Esophagus squamous epithelium (tissue), 5 donors: ENCODE measurements at regions not wholly inside any gene's neighbourhood (a gene's known extent, or its start where the extent isn't known, plus 50 kb on each side); places are given as distances from the start of the nearest gene placed in this dataset.

ENCODE experiments used
- DNase-seq: peaks from one replicate; lab custom pipeline; 2025; lab: John Stamatoyannopoulos, UW
- H3K27ac ChIP-seq, 4 donors: fragments of 200-600 bp; sonication (generic); one replicate each; pipeline ENCODE4 v1.5.1; 2016 to 2019; ENCODE audit warnings: mild to moderate bottlenecking in 1 of 4
- H3K27me3 ChIP-seq, 4 donors: fragments of 200-600 bp; sonication (generic); 1 replicate in 3 of 4; 2 replicates in 1 of 4; pipeline versions ENCODE4 v1.5.1 to v1.6.0; 2017 to 2021; ENCODE audit warnings: antibody characterized with exemption in 1 of 4
- H3K36me3 ChIP-seq, 3 donors: fragments of 200-600 bp; sonication (generic); one replicate each; pipeline ENCODE4 v1.5.1; 2016 to 2019
- H3K4me1 ChIP-seq, 3 donors: fragments of 200-600 bp; sonication (generic); one replicate each; pipeline ENCODE4 v1.5.1; 2017 to 2019
- H3K4me3 ChIP-seq, 4 donors: fragments of 200-600 bp; sonication (generic); 1 replicate in 3 of 4; 2 replicates in 1 of 4; pipeline ENCODE4 v1.5.1; 2016 to 2019; ENCODE audit warnings: mild to moderate bottlenecking in 2 of 4, moderate library complexity in 1 of 4
- H3K9me3 ChIP-seq, 3 donors: fragments of 200-600 bp; sonication (generic); one replicate each; pipeline ENCODE4 v1.5.1; 2016 to 2019
- POLR2A ChIP-seq, 4 donors: fragments of 450-650 bp; IDR thresholded peaks; one replicate each; pipeline ENCODE4 v1.6.1; 2017; ENCODE audit warnings: antibody characterized with exemption in 4 of 4, mild to moderate bottlenecking in 4 of 4, moderate library complexity in 3 of 4
- WGBS, 2 donors: methylation state at CpG; one replicate each; pipeline ENCODE4 v1.1.5; 2018; 5-methylcytosine and 5-hydroxymethylcytosine counted together
- intact Hi-C: fragments of 100-400 bp; cut with DNase I; formaldehyde crosslinking; loops from one replicate; pipeline ENCODE4 v1.15.0; 2022
- TF ChIP-seq, protein P1 (sequence below), 6 experiments: fragments of 450-650 bp in 4 of 6; fragments of 200-600 bp in 2 of 6; sonication (generic) in 2 of 6; IDR thresholded peaks; one replicate each; pipeline ENCODE4 v1.5.1; 2016 to 2019; ENCODE audit warnings: antibody characterized with exemption in 6 of 6, mild to moderate bottlenecking in 4 of 6, moderate library complexity in 4 of 6
- donor health status: DM: yes; HTN: yes; CAD: no.

DNA sequence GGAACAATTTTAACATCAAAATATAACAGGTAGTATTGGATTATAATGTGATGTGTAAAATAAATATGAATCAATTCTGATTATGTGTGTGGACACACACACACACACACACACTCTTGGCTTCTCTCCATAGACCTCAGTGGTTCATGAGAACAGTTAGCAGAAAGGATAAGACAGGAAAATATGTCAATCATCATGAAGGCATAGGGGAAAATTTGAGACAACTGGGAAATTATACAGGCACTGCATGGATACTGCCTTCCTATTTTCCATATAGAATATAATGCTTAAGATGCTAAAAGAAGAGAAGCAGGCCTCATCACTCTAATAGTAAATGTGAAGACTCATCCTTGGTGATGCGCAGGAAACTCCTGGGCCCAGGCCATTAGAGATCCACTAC, 884.5 kb downstream of the SUCLG1 start:
- WGBS, 2 donors = 100% methylated on average over 1 of the region's 1 CpG
- H3K27me3 ChIP-seq = no peaks in the 10 kb centered on the region
- no peaks in the 10 kb centered on the region for H3K4me1 ChIP-seq
- intact Hi-C loops = no loop called here
- no peak overlapping the region for H3K4me3 ChIP-seq
- no peaks in the 10 kb centered on the region for H3K36me3 ChIP-seq
- TF ChIP-seq, protein P1, sequence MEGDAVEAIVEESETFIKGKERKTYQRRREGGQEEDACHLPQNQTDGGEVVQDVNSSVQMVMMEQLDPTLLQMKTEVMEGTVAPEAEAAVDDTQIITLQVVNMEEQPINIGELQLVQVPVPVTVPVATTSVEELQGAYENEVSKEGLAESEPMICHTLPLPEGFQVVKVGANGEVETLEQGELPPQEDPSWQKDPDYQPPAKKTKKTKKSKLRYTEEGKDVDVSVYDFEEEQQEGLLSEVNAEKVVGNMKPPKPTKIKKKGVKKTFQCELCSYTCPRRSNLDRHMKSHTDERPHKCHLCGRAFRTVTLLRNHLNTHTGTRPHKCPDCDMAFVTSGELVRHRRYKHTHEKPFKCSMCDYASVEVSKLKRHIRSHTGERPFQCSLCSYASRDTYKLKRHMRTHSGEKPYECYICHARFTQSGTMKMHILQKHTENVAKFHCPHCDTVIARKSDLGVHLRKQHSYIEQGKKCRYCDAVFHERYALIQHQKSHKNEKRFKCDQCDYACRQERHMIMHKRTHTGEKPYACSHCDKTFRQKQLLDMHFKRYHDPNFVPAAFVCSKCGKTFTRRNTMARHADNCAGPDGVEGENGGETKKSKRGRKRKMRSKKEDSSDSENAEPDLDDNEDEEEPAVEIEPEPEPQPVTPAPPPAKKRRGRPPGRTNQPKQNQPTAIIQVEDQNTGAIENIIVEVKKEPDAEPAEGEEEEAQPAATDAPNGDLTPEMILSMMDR (IDR thresholded peaks at IDR 0.05) = no peak
- no peak for TF ChIP-seq POLR2A (IDR thresholded peaks at IDR 0.05)
- DNase-seq = no peak
- H3K27ac ChIP-seq = no peak overlapping the region
- no peaks in the 10 kb centered on the region for H3K9me3 ChIP-seq

DNA sequence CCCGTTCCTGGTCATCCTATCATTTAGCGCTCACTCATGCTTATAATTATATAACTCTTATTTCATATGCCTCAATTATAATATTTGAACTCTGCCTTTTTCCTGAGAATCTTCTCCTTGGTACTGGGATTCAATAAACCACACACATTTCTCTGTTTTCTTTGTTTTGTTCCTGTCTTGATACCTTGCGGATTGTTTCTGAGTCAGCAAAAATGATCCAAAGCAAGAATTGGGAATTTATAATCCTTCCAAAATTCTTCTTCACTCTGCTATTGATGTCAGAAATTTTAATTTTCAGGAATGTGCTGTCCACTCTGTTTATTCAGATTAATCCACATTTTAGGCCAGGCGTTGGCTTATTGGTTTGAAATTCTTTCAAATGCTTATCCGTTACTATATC, 886.0 kb downstream of the SUCLG1 start:
- Histone ChIP-seq H3K4me3 (no peak overlapping the region), H3K27me3 (no peaks in the 10 kb centered on the region), H3K36me3 (no peaks in the 10 kb centered on the region), H3K9me3 (no peaks in the 10 kb centered on the region), H3K27ac (no peak overlapping the region), H3K4me1 (no peaks in the 10 kb centered on the region)
- 86 to 91% methylated on average over 5 of the region's 5 CpGs for whole genome bisulfite sequencing, 2 donors
- no peak for DNase-seq
- intact Hi-C loops = no loop called here
- no peak for TF ChIP-seq POLR2A (IDR thresholded peaks at IDR 0.05)
- TF ChIP-seq, protein P1 (IDR thresholded peaks at IDR 0.05) = no peak

DNA sequence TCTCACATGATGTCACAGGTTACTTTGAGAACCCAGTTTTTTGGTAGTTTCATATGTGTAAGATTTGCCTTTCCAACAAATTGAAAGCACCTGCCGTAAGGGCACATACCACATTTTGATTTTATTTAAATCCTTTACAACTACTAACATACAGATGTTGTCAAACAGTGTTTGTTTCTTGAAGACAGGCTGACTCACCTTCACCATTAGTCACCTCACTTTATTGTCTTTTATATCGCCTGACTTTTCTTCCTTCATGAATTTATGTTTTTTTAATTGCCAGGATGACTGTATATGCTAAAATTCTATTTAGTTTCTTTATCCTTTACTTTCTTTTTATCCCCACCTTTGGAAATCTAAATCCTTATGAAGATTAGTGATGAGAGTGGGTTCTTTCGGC, 886.7 kb downstream of the SUCLG1 start:
- H3K9me3 ChIP-seq = no peaks in the 10 kb centered on the region
- H3K27me3 ChIP-seq = no peaks in the 10 kb centered on the region
- 47 to 56% methylated on average over 3 of the region's 3 CpGs for WGBS, 2 donors
- H3K27ac ChIP-seq = no peak overlapping the region
- H3K4me3 ChIP-seq = no peak overlapping the region
- intact Hi-C loops = no loop called here
- no peak for DNase-seq
- TF ChIP-seq POLR2A (IDR thresholded peaks at IDR 0.05) = no peak
- TF ChIP-seq, protein P1 (IDR thresholded peaks at IDR 0.05) = no peak
- H3K4me1 ChIP-seq = no peaks in the 10 kb centered on the region
- H3K36me3 ChIP-seq = no peaks in the 10 kb centered on the region

DNA sequence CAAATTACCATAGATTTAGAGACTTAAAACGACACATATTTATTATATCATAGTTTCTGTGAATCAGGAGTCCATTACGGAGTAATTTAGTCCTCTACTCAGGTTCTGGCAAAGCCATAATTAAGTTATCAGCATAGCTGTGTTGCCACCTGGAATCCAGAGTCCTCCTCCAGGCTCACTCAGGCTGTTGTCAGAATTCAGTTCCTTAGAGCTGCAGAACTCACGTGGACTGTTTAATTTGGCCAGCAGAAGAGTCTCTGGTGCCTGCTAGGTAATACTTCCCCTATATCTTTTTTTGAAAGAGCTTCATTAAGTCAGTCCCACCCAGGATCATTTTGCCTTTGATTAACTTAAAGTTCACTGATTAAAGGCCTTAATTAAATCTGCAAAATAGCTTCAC, 891.5 kb downstream of the SUCLG1 start:
- Histone ChIP-seq H3K36me3 (no peaks in the 10 kb centered on the region), H3K9me3 (no peaks in the 10 kb centered on the region), H3K4me1 (no peaks in the 10 kb centered on the region), H3K27me3 (no peaks in the 10 kb centered on the region), H3K27ac (no peak overlapping the region), H3K4me3 (no peak overlapping the region)
- TF ChIP-seq POLR2A (IDR thresholded peaks at IDR 0.05) = no peak
- TF ChIP-seq, protein P1 (IDR thresholded peaks at IDR 0.05) = no peak
- intact Hi-C loops = no loop called here
- 57 to 58% methylated on average over 3 of the region's 3 CpGs for WGBS, 2 donors
- no peak for DNase-seq

DNA sequence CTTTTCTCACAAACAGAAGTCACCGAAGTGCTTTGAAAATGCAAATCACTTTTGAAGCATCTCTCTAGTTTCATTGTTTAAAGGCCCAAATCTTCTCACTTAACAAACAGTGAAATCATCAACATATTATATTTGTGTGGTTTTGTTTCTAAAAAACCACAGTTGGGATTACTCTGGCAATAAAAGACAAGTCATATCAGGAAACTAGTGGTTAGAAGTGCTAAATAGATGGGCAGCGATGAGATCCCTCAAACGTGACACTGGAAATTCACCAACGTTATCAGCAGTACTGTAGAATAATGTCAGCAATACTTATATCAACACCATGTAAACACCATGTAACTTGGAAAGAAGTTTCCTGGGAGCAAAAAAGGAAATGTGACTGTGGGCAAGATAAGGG, 893.5 kb downstream of the SUCLG1 start:
- TF ChIP-seq POLR2A (IDR thresholded peaks at IDR 0.05) = no peak
- TF ChIP-seq, protein P1 (IDR thresholded peaks at IDR 0.05) = no peak
- WGBS, 2 donors = 64 to 77% methylated on average over 4 of the region's 4 CpGs
- H3K27me3 ChIP-seq = no peaks in the 10 kb centered on the region
- no peaks in the 10 kb centered on the region for H3K36me3 ChIP-seq
- H3K9me3 ChIP-seq = no peaks in the 10 kb centered on the region
- no peak overlapping the region for H3K4me3 ChIP-seq
- DNase-seq = no peak
- no peak overlapping the region for H3K27ac ChIP-seq
- intact Hi-C loops = no loop called here
- no peaks in the 10 kb centered on the region for H3K4me1 ChIP-seq
